GM19324 (cell line): ENCODE measurements at regions not wholly inside any gene's neighbourhood (a gene's known extent, or its start where the extent isn't known, plus 50 kb on each side); places are given as distances from the start of the nearest gene placed in this dataset.

ENCODE experiments used
- ATAC-seq: cut with Tn5 transposase; IDR thresholded peaks from one replicate; pipeline ENCODE4 v1.9.1; 2021; ENCODE audit warnings: mild to moderate bottlenecking, moderate library complexity; ENCODE audit not compliant: unreplicated experiment, low FRiP score

DNA sequence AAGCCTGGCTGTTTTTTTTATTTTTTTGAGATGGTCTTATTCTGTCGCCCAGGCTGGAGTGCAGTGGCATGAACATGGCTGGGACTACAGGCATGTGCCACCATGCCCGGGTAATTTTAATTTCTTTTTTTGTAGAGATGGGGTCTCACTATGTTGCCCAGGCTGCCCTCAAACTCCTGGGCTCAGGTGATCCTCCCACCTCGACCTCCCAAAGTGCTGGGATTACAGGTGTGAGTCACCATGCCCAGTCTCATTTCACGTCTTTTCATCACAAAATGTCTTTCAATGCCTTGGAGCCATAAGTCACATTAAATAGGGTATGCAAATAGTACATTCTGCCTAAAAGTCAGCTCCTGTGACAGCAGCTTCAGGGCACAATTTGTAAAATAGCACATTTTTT is 52.8 kb downstream of the SOX2 start:
- ATAC-seq = no peak

DNA sequence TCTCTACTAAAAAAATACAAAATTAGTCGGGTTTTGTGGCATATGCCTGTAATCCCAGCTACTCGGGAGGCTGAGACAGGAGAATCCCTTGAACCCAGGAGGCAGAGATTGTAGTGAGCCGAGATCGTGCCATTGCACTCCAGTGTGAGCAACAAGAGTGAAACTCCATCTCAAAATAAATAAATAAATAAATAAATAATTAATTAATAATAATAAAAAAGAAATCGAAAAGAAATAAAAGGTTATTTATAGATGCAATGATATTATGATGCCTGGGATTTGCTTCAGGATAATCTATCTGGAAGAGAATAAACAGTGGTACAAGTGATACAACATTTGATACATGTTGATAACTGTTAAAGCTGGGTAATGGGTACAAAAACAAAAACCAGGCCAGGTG is 58.6 kb downstream of the SOX2 start:
- ATAC-seq = no peak

DNA sequence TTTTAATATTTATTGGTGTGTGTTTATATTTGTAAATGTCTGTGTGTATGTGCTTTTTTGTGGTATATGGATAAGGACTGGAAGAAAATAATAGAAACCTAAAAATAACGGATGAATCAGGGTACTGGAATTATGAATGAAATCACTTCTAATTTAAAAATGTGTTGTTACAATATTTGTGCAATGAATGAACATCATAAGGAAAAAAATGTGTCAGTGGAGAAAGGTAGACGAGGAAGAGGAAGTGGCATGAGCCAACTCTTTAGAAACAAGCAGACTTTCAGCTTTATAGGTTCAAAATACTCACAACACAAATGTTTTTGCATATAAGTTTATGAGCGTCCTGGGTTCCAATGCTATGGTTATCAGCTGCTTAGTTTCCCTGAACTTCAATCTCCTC is 59.4 kb downstream of the SOX2 start:
- no peak for ATAC-seq

- no peak for ATAC-seq
Measured at GRCh38 chr3:181772166-181772565, 60.4 kb downstream of the SOX2 start.

DNA sequence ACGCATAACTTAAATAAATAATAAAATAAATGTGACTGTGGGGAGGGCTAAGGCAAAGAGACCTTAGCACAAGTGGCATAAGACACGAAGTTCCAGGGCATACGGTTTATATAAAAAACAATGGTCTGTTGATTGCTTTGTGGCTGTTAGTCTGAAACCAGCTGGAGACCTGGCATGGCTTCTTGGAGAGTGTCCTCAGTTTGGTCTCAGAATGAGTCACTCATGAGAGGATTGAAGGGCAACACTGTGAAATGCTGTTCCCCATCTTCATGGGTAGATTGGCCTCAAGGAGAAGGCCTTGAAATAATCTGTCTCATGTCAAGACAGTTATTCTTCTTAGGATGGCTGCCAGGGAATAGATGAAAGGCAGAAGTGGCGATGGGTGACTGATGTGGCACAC is 62.2 kb downstream of the SOX2 start:
- no peak for ATAC-seq

DNA sequence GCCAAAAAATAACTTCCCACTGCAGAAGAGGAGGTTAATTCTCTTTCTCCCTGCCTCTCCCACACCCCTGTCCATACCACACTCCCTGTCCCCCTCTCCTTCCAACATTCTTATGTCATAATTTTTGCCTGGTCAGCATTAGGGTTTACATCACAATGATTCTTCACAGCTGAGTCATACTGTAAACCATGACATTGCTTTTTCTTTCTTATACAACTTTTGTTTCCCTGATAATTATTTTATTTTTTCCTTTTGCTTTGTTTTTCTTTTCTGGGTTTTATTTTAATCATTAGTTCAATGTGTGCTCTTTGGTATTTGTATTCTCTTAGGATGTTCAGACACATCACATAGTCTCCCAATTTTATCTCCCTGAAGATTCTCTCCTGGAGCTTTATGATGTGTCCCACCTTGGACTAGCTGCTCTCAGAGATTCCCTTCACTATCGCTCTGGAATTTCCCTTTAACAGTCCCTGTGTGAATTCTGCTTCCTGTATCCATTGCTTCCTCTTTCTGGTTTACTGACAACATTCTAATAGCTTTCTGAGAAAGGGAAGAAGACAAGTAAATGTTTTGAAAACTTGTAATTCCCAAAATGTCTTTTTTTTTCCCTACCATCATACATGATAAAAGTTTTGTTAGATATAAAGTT is 70.7 kb downstream of the SOX2 start:
- no peak for ATAC-seq

GRCh38 chr3:181790561-181790960 is 78.8 kb downstream of the SOX2 start:
- no peak for ATAC-seq

- no peak for ATAC-seq
Measured at GRCh38 chr3:181791056-181791955, 79.6 kb downstream of the SOX2 start.

GRCh38 chr3:181793006-181793405 is 81.3 kb downstream of the SOX2 start:
- ATAC-seq = no peak

DNA sequence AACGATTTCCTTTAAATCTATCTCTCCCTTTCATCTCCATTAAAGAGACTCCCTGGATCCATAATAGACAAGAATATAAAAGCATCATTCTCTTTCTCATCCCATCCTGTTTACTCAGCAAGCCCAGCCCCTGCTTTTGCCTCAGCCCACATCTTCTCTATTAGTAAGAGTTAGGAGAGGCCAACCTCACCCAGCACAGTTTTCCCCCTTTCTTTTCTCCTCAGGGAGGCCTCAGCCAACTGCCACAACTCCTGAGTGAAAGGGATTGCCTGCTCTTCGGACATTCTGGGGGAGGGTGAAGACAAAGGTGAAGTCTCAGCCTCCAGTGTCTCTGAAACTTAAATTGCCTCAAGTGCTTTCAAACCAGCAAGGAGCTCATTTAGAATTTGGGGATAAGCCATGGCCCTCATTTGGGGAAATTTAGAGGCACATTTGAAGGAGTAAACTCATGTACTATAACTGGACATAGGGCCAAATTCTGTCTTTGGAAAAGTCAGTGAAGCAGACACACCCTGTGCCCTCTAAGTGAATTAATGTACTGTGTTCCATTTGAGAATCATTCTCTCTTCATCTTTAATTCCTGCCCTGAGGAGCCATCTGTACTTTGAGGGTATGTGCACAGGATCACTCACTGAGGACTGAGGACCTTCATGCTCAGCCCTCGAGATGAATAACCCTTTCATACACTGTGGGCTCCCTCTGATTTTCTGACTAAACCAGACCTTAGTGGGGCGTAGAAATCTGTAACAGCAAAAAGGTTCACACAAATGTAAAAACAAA is 82.5 kb downstream of the SOX2 start:
- ATAC-seq = no peak

DNA sequence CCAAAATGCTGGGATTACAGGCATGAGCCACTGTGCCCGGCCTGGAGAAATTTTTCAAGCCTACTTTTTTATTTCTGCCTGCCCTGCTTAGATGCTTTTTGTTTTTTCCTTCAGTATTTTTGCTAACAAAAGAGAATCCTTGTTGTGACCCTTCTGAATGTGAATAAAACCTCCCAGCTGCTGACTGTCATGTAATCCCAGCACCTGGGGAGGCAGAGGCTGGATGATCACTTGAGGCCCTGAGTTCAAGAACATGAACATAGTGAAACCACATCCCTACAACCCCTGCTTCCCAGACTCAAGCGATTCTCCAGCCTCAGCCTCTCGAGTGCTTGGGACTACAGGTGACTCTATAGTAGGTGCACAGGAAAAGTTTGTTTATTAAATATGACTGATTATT is 84.9 kb downstream of the SOX2 start:
- no peak for ATAC-seq

- ATAC-seq = no peak
Measured at GRCh38 chr3:181797431-181797830, 85.7 kb downstream of the SOX2 start.

GRCh38 chr3:181805703-181806102 is 94.0 kb downstream of the SOX2 start:
- ATAC-seq = no peak

DNA sequence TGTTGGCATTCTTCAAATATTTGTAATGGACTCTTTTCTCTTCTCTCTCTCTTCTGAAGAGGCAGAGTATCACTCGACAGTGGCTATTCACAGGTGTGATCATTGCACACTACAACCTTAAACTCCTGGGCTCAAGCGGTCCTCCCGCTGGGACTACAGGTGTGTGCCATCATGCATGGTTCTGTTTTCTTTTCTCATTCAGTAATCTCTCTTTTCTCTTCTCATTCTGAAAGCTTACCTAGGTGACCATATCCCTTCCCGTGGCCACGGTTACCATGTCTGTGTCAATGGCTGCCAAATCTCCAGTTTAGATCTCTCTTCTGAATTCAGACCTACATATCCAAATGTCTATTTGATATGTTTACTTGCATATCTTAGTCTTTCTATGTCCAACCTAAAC is 96.3 kb downstream of the SOX2 start:
- no peak for ATAC-seq

- no peak for ATAC-seq
Measured at GRCh38 chr3:181823716-181824115, 112.0 kb downstream of the SOX2 start.

- ATAC-seq = no peak
Measured at GRCh38 chr3:181824961-181825360, 113.2 kb downstream of the SOX2 start.

- ATAC-seq = no peak
Measured at GRCh38 chr3:181839039-181839915, 127.6 kb downstream of the SOX2 start.

DNA sequence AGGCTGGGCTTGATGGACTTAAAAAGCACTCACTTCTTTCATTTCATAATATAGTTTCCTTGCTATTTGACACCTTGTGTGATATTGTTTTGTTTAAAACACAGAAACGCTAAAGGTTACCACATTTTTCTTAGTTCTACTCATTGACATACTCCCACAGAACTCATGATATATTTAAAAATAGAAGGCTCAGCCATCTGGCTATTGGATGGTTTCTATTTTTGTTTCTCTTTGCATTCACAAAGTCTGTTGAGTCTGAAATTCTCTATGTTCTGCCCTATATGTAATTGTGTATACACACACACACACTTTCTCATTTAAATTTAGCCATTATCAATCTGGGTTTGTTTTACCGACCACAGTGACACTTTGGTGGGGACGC is 128.2 kb downstream of the SOX2 start:
- ATAC-seq = no peak

DNA sequence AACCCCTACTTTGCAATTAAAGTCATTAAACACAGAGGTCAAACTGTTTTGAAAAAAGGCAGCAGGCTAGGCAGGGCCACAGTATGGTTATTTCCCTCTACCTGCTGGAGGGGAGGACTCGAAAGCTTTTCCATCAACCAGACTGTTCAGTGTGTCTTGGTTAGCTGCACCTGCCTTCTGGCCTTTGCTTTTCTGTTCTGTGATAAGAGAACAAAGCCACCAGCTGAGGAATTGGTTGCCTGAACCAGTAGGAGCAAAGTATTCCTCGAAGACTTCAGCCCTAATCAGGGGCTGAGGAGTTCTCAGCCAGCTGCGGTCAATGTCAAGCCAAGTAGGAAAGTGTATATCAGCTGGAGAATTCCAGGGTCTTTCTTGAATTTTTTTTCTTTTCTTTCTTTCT is 132.5 kb downstream of the SOX2 start:
- no peak for ATAC-seq

DNA sequence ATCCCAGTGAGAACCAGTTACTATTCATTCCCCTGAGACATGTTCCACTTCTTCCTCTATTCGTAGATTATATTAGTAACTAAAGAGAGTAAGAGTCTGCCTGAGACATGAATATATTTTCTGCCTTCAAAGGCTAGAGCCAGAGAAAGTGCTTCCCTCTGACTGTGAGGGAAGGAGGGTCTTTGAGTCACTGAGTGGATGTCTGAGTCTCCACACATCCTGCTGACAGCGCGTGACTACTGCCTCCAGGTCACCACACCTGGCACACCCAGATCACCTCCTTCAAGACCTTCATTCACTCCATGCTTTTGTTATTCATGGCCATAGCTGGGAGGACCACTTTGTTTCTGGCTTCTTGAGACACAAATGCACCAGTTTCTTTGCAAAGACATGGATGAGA is 135.6 kb downstream of the SOX2 start:
- ATAC-seq = no peak
